HEK293 (cell line): ENCODE measurements at regions not wholly inside any gene's neighbourhood (a gene's known extent, or its start where the extent isn't known, plus 50 kb on each side); places are given as distances from the start of the nearest gene placed in this dataset.

ENCODE experiments used
- CTCF ChIA-PET: fragments of 350-600 bp; formaldehyde crosslinking; extraction: SDS; loops from one replicate; lab custom pipeline; 2021; ENCODE audit warnings: antibody characterized with exemption; lab: Yijun Ruan, JAX
- POLR2A ChIA-PET: fragments of 300-600 bp; formaldehyde crosslinking; extraction: SDS; loops from one replicate; lab custom pipeline; 2020; ENCODE audit warnings: antibody characterized with exemption, inconsistent platforms; lab: Yijun Ruan, JAX
- H3K27ac ChIP-seq: fragments of 200-500 bp; sonication (Bioruptor generic); 2 replicates; pipeline ENCODE4 v1.5.1; 2014; ENCODE audit warnings: low read depth, low read length, control low read depth, inconsistent platforms; ENCODE audit errors: extremely low read depth
- H3K36me3 ChIP-seq, 2 experiments: fragments of 200-500 bp in 1 of 2; sonication (Bioruptor generic) in 1 of 2; 1 replicate in 1 of 2; 2 replicates in 1 of 2; pipeline ENCODE4 v1.5.1; 2014 to 2017; ENCODE audit warnings: inconsistent platforms in 2 of 2, low read length in 2 of 2; ENCODE audit not compliant: control insufficient read depth in 2 of 2, insufficient read depth in 1 of 2
- H3K4me1 ChIP-seq: fragments of 200-500 bp; sonication (Bioruptor generic); 2 replicates; pipeline ENCODE4 v1.5.1; 2014; ENCODE audit warnings: mild to moderate bottlenecking, low read length, inconsistent platforms; ENCODE audit not compliant: control insufficient read depth, insufficient read depth
- H3K4me3 ChIP-seq: 2 replicates; pipeline ENCODE4 v1.5.1; 2011; ENCODE audit warnings: low read depth, mild to moderate bottlenecking, control low read depth, low read length, moderate library complexity
- H3K9me3 ChIP-seq: fragments of 200-500 bp; sonication (Bioruptor generic); 2 replicates; pipeline ENCODE4 v1.5.1; 2014; ENCODE audit warnings: low read depth, low read length, inconsistent platforms; ENCODE audit not compliant: control insufficient read depth, insufficient read depth
- ELK4 ChIP-seq: IDR thresholded peaks from 2 replicates; pipeline ENCODE4 v1.6.1; 2011; ENCODE audit warnings: mild to moderate bottlenecking, low read depth, low read length, borderline replicate concordance
- KLF7 ChIP-seq: fragments of 450-650 bp; formaldehyde crosslinking; IDR thresholded peaks from 2 replicates; pipeline ENCODE4 v1.5.1; 2016; ENCODE audit warnings: missing biosample characterization, missing genetic modification characterization, borderline replicate concordance
- REST ChIP-seq: fragments of 450-650 bp; formaldehyde crosslinking; IDR thresholded peaks from 2 replicates; pipeline ENCODE4 v1.5.1; 2016; ENCODE audit warnings: missing biosample characterization, missing genetic modification characterization
- SCRT1 ChIP-seq: fragments of 450-650 bp; formaldehyde crosslinking; IDR thresholded peaks from 2 replicates; pipeline ENCODE4 v1.5.1; 2016; ENCODE audit warnings: missing biosample characterization, missing genetic modification characterization, borderline replicate concordance
- YY2 ChIP-seq: fragments of 450-650 bp; formaldehyde crosslinking; IDR thresholded peaks from 2 replicates; pipeline ENCODE4 v1.5.1; 2016; ENCODE audit warnings: missing biosample characterization, missing genetic modification characterization
- ZBTB17 ChIP-seq: fragments of 450-650 bp; formaldehyde crosslinking; IDR thresholded peaks from 2 replicates; pipeline ENCODE4 v1.5.1; 2016; ENCODE audit warnings: missing biosample characterization, missing genetic modification characterization
- ZNF132 ChIP-seq: fragments of 450-650 bp; formaldehyde crosslinking; IDR thresholded peaks from 2 replicates; pipeline ENCODE4 v1.5.1; 2017; ENCODE audit warnings: missing biosample characterization, missing genetic modification characterization, borderline replicate concordance
- ZNF157 ChIP-seq: fragments of 450-650 bp; formaldehyde crosslinking; IDR thresholded peaks from 2 replicates; pipeline ENCODE4 v1.5.1; 2016; ENCODE audit warnings: missing biosample characterization, missing genetic modification characterization
- ZNF174 ChIP-seq: fragments of 450-650 bp; formaldehyde crosslinking; IDR thresholded peaks from 2 replicates; pipeline ENCODE4 v1.5.0; 2017; ENCODE audit warnings: missing biosample characterization, mild to moderate bottlenecking, missing genetic modification characterization
- ZNF2 ChIP-seq: fragments of 450-650 bp; formaldehyde crosslinking; IDR thresholded peaks from 2 replicates; pipeline ENCODE4 v1.5.1; 2016; ENCODE audit warnings: missing biosample characterization, missing genetic modification characterization
- ZNF24 ChIP-seq: fragments of 450-650 bp; formaldehyde crosslinking; IDR thresholded peaks from 2 replicates; pipeline ENCODE4 v1.5.1; 2016; ENCODE audit warnings: missing biosample characterization, missing genetic modification characterization
- ZNF292 ChIP-seq: fragments of 450-650 bp; formaldehyde crosslinking; IDR thresholded peaks from 2 replicates; pipeline ENCODE4 v1.5.1; 2016; ENCODE audit warnings: low read depth, missing biosample characterization, missing genetic modification characterization, borderline replicate concordance
- ZNF449 ChIP-seq: fragments of 450-650 bp; formaldehyde crosslinking; IDR thresholded peaks from 2 replicates; pipeline ENCODE4 v1.5.1; 2017; ENCODE audit warnings: missing biosample characterization, mild to moderate bottlenecking, missing genetic modification characterization, moderate library complexity
- ZNF501 ChIP-seq: fragments of 450-650 bp; formaldehyde crosslinking; IDR thresholded peaks from 2 replicates; pipeline ENCODE4 v1.5.1; 2016; ENCODE audit warnings: missing biosample characterization, missing genetic modification characterization
- ZNF580 ChIP-seq: fragments of 450-650 bp; formaldehyde crosslinking; IDR thresholded peaks from 2 replicates; pipeline ENCODE4 v1.5.1; 2016; ENCODE audit warnings: missing biosample characterization, missing genetic modification characterization
- ZNF623 ChIP-seq: fragments of 450-650 bp; formaldehyde crosslinking; IDR thresholded peaks from 2 replicates; pipeline ENCODE4 v1.5.1; 2016; ENCODE audit warnings: missing biosample characterization, missing genetic modification characterization
- ZNF624 ChIP-seq: fragments of 450-650 bp; formaldehyde crosslinking; IDR thresholded peaks from 2 replicates; pipeline ENCODE4 v1.5.1; 2017; ENCODE audit warnings: missing biosample characterization, missing genetic modification characterization
- ZNF776 ChIP-seq: fragments of 450-650 bp; formaldehyde crosslinking; IDR thresholded peaks from 2 replicates; pipeline ENCODE4 v1.5.0; 2017; ENCODE audit warnings: missing biosample characterization, missing genetic modification characterization, borderline replicate concordance
- ZNF830 ChIP-seq: fragments of 450-650 bp; IDR thresholded peaks from 2 replicates; pipeline ENCODE4 v1.5.0; 2018; ENCODE audit warnings: missing biosample characterization, missing genetic modification characterization, low read depth, mild to moderate bottlenecking, moderate library complexity
- TF ChIP-seq, protein P1 (sequence below): fragments of 450-650 bp; formaldehyde crosslinking; IDR thresholded peaks from 2 replicates; pipeline ENCODE4 v1.5.1; 2016; ENCODE audit warnings: missing biosample characterization, missing genetic modification characterization

DNA sequence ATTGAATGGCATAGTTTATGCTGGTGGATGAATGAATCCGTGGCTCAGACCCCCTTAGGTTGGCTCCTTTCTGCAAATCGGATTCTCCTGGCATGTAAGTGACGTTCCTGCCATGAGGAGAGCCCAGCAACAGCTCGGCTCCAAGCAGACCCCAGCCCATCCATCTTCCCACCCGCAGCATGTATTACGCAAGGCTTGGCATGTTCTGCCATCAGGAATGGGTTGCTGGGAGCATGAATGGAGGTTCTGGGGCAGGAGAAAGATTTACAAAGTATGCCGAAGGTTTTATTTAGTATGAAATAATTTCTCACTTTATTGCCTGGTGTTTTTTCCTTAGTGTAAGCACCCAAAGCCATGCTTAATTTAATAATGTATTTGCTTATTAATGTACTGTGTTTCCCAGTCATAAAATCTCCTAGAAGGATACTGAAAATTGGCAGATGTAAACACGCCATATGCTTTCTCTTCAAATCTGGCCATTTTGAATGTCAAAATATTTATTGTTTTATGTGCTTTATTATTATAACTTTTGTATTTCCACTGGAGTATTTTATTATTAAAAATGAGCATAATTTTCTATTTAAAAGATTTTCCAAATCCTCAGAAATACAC is 128.5 kb downstream of the ACKR3 start:
- H3K4me1 ChIP-seq, result no peaks in the 10 kb centered on the region
- H3K27ac ChIP-seq, result no peak overlapping the region
- H3K4me3 ChIP-seq, result no peak overlapping the region
- H3K36me3 ChIP-seq, result no peaks in the 10 kb centered on the region
- ChIA-PET CTCF (no interaction called here), POLR2A (no interaction called here)
- TF ChIP-seq ELK4 (no peak), REST (no peak)
- no peaks in the 10 kb centered on the region for H3K9me3 ChIP-seq

DNA sequence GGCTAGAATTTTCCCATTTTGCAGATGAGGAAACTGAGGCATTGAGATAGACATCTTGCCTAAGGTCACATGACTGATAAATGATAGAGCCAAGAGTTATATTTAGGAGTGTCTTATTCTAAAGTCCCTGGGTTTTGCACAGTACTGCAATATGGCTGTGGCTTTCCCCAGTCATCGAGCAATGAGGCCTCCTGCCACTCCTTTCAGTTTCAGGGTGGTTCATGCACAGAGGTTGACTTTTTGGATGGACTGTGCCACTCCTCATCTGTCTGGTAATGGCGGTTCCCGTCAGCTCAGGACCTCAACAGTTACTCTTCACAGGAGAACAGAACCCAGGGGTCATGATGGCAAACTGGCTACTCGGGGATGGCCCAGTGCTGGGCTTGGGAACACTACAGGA is 131.1 kb downstream of the ACKR3 start:
- no peaks in the 10 kb centered on the region for H3K9me3 ChIP-seq
- no peak for TF ChIP-seq ZNF624 (tag by site-specific recombination)
- no peak for TF ChIP-seq ZNF501 (tag by site-specific recombination)
- TF ChIP-seq ZNF132 (tag by site-specific recombination), result no peak
- TF ChIP-seq ZNF24 (tag by site-specific recombination), result no peak
- TF ChIP-seq ZNF580 (tag by site-specific recombination), result no peak
- no peak for TF ChIP-seq ZNF157
- no peak for TF ChIP-seq ZNF623 (tag by site-specific recombination)
- TF ChIP-seq KLF7 (tag by site-specific recombination), result no peak
- no peak for TF ChIP-seq ZNF449
- no peak for TF ChIP-seq SCRT1 (tag by site-specific recombination)
- no peak for TF ChIP-seq ZNF292
- TF ChIP-seq, protein P1, sequence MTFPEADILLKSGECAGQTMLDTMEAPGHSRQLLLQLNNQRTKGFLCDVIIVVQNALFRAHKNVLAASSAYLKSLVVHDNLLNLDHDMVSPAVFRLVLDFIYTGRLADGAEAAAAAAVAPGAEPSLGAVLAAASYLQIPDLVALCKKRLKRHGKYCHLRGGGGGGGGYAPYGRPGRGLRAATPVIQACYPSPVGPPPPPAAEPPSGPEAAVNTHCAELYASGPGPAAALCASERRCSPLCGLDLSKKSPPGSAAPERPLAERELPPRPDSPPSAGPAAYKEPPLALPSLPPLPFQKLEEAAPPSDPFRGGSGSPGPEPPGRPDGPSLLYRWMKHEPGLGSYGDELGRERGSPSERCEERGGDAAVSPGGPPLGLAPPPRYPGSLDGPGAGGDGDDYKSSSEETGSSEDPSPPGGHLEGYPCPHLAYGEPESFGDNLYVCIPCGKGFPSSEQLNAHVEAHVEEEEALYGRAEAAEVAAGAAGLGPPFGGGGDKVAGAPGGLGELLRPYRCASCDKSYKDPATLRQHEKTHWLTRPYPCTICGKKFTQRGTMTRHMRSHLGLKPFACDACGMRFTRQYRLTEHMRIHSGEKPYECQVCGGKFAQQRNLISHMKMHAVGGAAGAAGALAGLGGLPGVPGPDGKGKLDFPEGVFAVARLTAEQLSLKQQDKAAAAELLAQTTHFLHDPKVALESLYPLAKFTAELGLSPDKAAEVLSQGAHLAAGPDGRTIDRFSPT (tag by site-specific recombination), result no peak
- TF ChIP-seq ZNF830 (tag by site-specific recombination), result no peak
- TF ChIP-seq ZNF174, result no peak
- no peak for TF ChIP-seq ZBTB17 (tag by site-specific recombination)
- TF ChIP-seq ZNF776, result no peak
- TF ChIP-seq YY2 (tag by site-specific recombination), result no peak
- TF ChIP-seq ZNF2 (tag by site-specific recombination), result no peak
- no peak overlapping the region for H3K4me3 ChIP-seq
- POLR2A ChIA-PET, result no interaction called here
- no peaks in the 10 kb centered on the region for H3K4me1 ChIP-seq
- CTCF ChIA-PET, result no interaction called here
- H3K36me3 ChIP-seq, result no peaks in the 10 kb centered on the region
- H3K27ac ChIP-seq, result no peak overlapping the region
